Right atrium auricular region (tissue), 2 donors: ENCODE measurements at regions not wholly inside any gene's neighbourhood (a gene's known extent, or its start where the extent isn't known, plus 50 kb on each side); places are given as distances from the start of the nearest gene placed in this dataset.
"Not testable (repeated sequence)": the region's sequence is repeated elsewhere in the genome, so short reads cannot be mapped to it uniquely, and the experiment has no call there.

Experiments used
- DNase-seq: peaks from one replicate; pipeline ENCODE4 v3.0.0-alpha.2; 2019; ENCODE audit warnings: low spot score
- H3K27ac ChIP-seq, 2 donors: fragments of 200-600 bp; sonication (generic); 1 replicate in 1 of 2; 2 replicates in 1 of 2; pipeline ENCODE4 v1.5.1; 2016 to 2019
- H3K27me3 ChIP-seq, 2 donors: fragments of 200-600 bp; sonication (generic); one replicate each; pipeline versions ENCODE4 v1.5.1 to v1.6.0; 2017 to 2019
- H3K36me3 ChIP-seq: fragments of 200-600 bp; sonication (generic); one replicate; pipeline ENCODE4 v1.5.1; 2016
- H3K4me1 ChIP-seq, 2 donors: fragments of 200-600 bp; sonication (generic); one replicate each; pipeline versions ENCODE4 v1.5.1 to v1.6.0; 2017 to 2019
- H3K4me3 ChIP-seq, 2 donors: fragments of 200-600 bp; sonication (generic); 1 replicate in 1 of 2; 2 replicates in 1 of 2; pipeline ENCODE4 v1.5.1; 2017 to 2019; ENCODE audit warnings: mild to moderate bottlenecking in 1 of 2, moderate library complexity in 1 of 2
- H3K9me3 ChIP-seq, 2 donors: fragments of 200-600 bp; sonication (generic); one replicate each; pipeline ENCODE4 v1.5.1; 2019
- CTCF ChIP-seq, 2 donors: fragments of 200-600 bp; sonication (generic); IDR thresholded peaks; one replicate each; pipeline ENCODE4 v1.5.1; 2019; ENCODE audit warnings: antibody characterized with exemption in 2 of 2

DNA sequence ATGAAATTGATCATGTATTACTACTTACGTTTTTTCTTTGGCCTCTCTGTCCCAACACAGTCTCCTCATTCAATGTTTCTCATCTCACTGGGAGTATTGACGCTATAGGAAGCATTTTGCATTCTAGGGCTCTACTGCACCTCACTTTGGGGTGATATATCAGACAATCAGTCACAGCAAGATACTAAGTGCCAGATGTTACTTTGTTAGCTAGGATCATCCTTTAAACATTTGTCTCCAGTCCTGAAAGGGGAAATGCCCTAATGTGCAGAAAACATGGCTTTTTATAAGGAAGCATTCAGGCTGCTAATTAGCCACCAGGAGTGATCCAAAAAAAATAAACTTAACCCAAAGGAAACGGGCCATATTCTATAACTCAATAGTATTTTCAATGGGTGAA lies 409.1 kb downstream of the RWDD3 start:
- no peaks in the 10 kb centered on the region for H3K27me3 ChIP-seq
- no peaks in the 10 kb centered on the region for H3K9me3 ChIP-seq
- H3K36me3 ChIP-seq: no peaks in the 10 kb centered on the region
- no peak overlapping the region for H3K27ac ChIP-seq
- no peak overlapping the region for H3K4me3 ChIP-seq
- no peak for TF ChIP-seq CTCF (IDR thresholded peaks at IDR 0.05)
- no peak for DNase-seq
- no peaks in the 10 kb centered on the region for H3K4me1 ChIP-seq

DNA sequence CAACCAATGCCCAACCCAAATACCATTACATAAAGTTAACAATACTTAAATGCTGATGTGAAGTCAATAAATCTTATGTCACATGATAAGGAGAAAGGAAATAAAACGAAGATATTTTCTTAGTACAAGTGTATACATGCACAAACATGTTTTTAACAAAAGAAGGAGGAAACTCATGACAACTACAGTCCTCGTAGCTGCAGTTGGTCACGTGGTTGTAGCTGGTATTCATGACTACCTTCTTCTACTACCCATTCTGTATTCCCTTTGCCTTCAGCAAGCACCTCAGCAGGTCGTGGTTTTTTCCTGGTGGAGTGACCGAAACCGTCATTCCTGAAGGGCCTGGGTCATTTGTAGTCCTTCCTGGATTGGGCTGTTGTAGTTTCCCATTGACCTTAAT lies 411.1 kb downstream of the RWDD3 start:
- not testable (repeated sequence) for H3K27me3 ChIP-seq, H3K4me1 ChIP-seq, H3K27ac ChIP-seq, H3K4me3 ChIP-seq, DNase-seq, H3K9me3 ChIP-seq, H3K36me3 ChIP-seq

GRCh38 chr1:95650631-95651030 lies 416.6 kb downstream of the RWDD3 start:
- no peak overlapping the region for H3K4me3 ChIP-seq
- no peak for DNase-seq
- TF ChIP-seq CTCF (IDR thresholded peaks at IDR 0.05): no peak
- H3K9me3 ChIP-seq: no peaks in the 10 kb centered on the region
- no peaks in the 10 kb centered on the region for H3K4me1 ChIP-seq
- no peaks in the 10 kb centered on the region for H3K36me3 ChIP-seq
- H3K27ac ChIP-seq: no peak overlapping the region
- no peaks in the 10 kb centered on the region for H3K27me3 ChIP-seq

DNA sequence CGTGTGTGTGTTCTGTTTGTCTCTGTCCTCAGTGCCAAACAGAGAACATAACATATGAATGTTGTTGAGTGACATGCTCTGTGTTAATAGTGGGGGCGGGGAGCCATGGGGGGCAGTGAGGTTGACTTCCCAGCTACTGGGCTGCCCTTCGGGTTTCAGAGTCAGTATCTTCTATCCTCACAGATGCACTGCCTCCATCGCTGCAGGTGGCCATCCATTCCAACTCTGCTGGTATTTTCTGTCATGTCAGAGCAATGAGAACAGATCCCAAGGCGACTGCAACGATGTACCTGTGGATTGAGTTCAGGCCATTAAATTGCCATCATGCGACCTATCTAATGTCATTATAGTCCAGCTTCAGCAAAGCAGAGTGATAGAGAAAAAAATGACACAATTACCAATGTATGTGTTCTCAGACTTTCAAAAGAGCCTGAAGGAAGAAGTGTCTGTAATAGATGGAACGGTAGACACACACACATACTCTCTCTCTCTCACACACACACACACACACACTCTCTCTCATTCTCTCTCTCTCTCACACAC lies 418.5 kb downstream of the RWDD3 start:
- no peak for TF ChIP-seq CTCF (IDR thresholded peaks at IDR 0.05)
- DNase-seq: no peak
- Histone ChIP-seq H3K4me1 (no peaks in the 10 kb centered on the region), H3K27ac (no peak overlapping the region), H3K27me3 (no peaks in the 10 kb centered on the region), H3K9me3 (no peaks in the 10 kb centered on the region), H3K36me3 (no peaks in the 10 kb centered on the region), H3K4me3 (no peak overlapping the region)

DNA sequence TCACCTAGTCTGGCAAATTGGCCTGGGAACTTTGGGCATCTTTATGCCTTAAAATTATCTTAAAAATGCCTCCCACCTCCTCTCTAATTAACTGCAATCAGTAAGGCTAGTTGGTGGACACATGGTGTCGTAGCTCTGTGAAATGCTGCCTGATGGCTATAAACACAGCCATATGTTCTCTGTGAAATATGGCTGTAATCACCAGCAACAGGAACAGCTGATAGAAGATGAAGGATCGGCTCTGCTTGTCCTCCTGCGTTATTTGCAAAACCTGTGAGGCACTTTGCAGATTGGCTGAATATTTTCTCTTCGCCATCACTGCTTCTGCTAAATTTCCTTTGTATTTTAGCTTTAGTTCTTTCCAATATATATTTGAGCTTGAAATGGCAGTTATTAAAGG lies 419.6 kb downstream of the RWDD3 start:
- Histone ChIP-seq H3K4me1 (no peaks in the 10 kb centered on the region), H3K9me3 (no peaks in the 10 kb centered on the region), H3K36me3 (no peaks in the 10 kb centered on the region), H3K27me3 (no peaks in the 10 kb centered on the region), H3K27ac (no peak overlapping the region), H3K4me3 (no peak overlapping the region)
- DNase-seq: no peak
- no peak for TF ChIP-seq CTCF (IDR thresholded peaks at IDR 0.05)

GRCh38 chr1:95655321-95656020 lies 421.5 kb downstream of the RWDD3 start:
- no peak for TF ChIP-seq CTCF (IDR thresholded peaks at IDR 0.05)

More at GRCh38 chr1:95655321-95656020, 421.5 kb downstream of the RWDD3 start:
- Histone ChIP-seq H3K4me1 (no peaks in the 10 kb centered on the region), H3K27me3 (no peaks in the 10 kb centered on the region), H3K9me3 (no peaks in the 10 kb centered on the region), H3K36me3 (no peaks in the 10 kb centered on the region), H3K4me3 (no peak overlapping the region), H3K27ac (no peak overlapping the region)
- DNase-seq: no peak
